ENCODE measurements at regions not wholly inside any gene's neighbourhood (a gene's known extent, or its start where the extent isn't known, plus 50 kb on each side); places are given as distances from the start of the nearest gene placed in this dataset.

DNA sequence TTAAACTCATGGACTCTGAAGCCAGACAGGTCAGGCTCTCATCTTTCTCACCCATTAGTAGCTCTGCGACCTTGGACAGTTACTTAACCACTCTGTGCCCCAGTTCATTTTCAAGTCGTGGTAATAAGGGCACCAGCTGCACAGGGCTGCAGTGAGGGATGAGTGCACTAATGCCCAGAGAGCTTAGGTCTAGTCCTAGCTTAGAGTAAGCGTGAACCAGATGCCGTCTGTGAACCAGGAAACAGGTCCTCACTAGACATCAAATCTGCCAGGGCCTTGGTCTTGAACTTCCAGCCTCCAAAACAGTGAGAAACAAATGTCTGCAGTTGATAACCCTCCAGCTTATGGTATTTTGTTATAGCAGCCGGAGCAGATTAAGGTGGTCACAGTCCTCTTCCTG, 222.4 kb upstream of the PFKP start:
- TF ChIP-seq, protein P1, sequence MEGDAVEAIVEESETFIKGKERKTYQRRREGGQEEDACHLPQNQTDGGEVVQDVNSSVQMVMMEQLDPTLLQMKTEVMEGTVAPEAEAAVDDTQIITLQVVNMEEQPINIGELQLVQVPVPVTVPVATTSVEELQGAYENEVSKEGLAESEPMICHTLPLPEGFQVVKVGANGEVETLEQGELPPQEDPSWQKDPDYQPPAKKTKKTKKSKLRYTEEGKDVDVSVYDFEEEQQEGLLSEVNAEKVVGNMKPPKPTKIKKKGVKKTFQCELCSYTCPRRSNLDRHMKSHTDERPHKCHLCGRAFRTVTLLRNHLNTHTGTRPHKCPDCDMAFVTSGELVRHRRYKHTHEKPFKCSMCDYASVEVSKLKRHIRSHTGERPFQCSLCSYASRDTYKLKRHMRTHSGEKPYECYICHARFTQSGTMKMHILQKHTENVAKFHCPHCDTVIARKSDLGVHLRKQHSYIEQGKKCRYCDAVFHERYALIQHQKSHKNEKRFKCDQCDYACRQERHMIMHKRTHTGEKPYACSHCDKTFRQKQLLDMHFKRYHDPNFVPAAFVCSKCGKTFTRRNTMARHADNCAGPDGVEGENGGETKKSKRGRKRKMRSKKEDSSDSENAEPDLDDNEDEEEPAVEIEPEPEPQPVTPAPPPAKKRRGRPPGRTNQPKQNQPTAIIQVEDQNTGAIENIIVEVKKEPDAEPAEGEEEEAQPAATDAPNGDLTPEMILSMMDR (IDR thresholded peaks at IDR 0.05) = no peak
- TF ChIP-seq POLR2A (IDR thresholded peaks at IDR 0.05) = no peak
